Astrocyte of the spinal cord (primary cell): ENCODE measurements at regions not wholly inside any gene's neighbourhood (a gene's known extent, or its start where the extent isn't known, plus 50 kb on each side); places are given as distances from the start of the nearest gene placed in this dataset.

Experiments used
- DNase-seq: peaks from one replicate; pipeline ENCODE4 v3.0.0; 2011; ENCODE audit warnings: low read depth, low spot score
- H3K4me3 ChIP-seq: 2 replicates; pipeline ENCODE4 v1.5.1; 2011; ENCODE audit warnings: low read depth, mild to moderate bottlenecking, low read length, moderate library complexity
- CTCF ChIP-seq: IDR thresholded peaks from 2 replicates; pipeline ENCODE4 v1.5.1; 2012; ENCODE audit warnings: low read depth, mild to moderate bottlenecking, low read length, inconsistent platforms
- in situ Hi-C: cut with HindIII; loops from 2 replicates; pipeline ENCODE4 v1.10.0; 2017; ENCODE audit warnings: low sequenced_read_pairs

GRCh38 chr10:3346851-3347250 lies 174.3 kb upstream of the PITRM1 start:
- TF ChIP-seq CTCF, result no peak
- no peak for DNase-seq
- in situ Hi-C loops, result no loop called here
- no peak overlapping the region for H3K4me3 ChIP-seq

GRCh38 chr10:3342771-3343170 lies 170.2 kb upstream of the PITRM1 start:
- H3K4me3 ChIP-seq, result no peak overlapping the region
- no peak for DNase-seq
- in situ Hi-C loops, result no loop called here
- no peak for TF ChIP-seq CTCF

GRCh38 chr10:3340127-3340730 lies 167.6 kb upstream of the PITRM1 start:
- DNase-seq, result no peak
- in situ Hi-C loops, result no loop called here
- no peak overlapping the region for H3K4me3 ChIP-seq
- no peak for TF ChIP-seq CTCF

GRCh38 chr10:3339531-3339950 lies 167.0 kb upstream of the PITRM1 start:
- in situ Hi-C loops, result no loop called here
- TF ChIP-seq CTCF, result no peak
- H3K4me3 ChIP-seq, result no peak overlapping the region
- peak; percentile 54 for DNase-seq

- no peak for TF ChIP-seq CTCF
- no peak for DNase-seq
Measured at GRCh38 chr10:3339121-3339520, 166.5 kb upstream of the PITRM1 start.

GRCh38 chr10:3337741-3338140 lies 165.2 kb upstream of the PITRM1 start:
- TF ChIP-seq CTCF, result no peak
- DNase-seq, result no peak
- no peak overlapping the region for H3K4me3 ChIP-seq
- in situ Hi-C loops, result no loop called here

More at GRCh38 chr10:3339121-3339520, 166.5 kb upstream of the PITRM1 start:
- H3K4me3 ChIP-seq, result no peak overlapping the region
- in situ Hi-C loops, result no loop called here
